Cerebellar nuclear complex (tissue), 1 donor: ENCODE measurements at regions not wholly inside any gene's neighbourhood (a gene's known extent, or its start where the extent isn't known, plus 50 kb on each side); places are given as distances from the start of the nearest gene placed in this dataset.

ENCODE experiments used
- DNase-seq, 2 experiments: peaks; one replicate each; lab custom pipeline; 2025; lab: John Stamatoyannopoulos, UW

- no peak for DNase-seq
These were observed 159.2 kb downstream of the ANKRD60 start for GRCh38 chr20:58069207-58069606.

- DNase-seq, result no peak
These were observed 162.7 kb downstream of the ANKRD60 start for GRCh38 chr20:58065508-58066361.

- DNase-seq, result no peak
These were observed 163.9 kb downstream of the ANKRD60 start for GRCh38 chr20:58064411-58065010.

- DNase-seq, result no peak
These were observed 169.3 kb downstream of the ANKRD60 start for GRCh38 chr20:58059260-58059544.

GRCh38 chr20:58058421-58059259 lies 169.8 kb downstream of the ANKRD60 start:
- no peak for DNase-seq

GRCh38 chr20:58056921-58057686 lies 171.3 kb downstream of the ANKRD60 start:
- no peak for DNase-seq

- no peak for DNase-seq
These were observed 172.3 kb downstream of the ANKRD60 start for GRCh38 chr20:58056021-58056591.

- no peak for DNase-seq
These were observed 173.6 kb downstream of the ANKRD60 start for GRCh38 chr20:58054780-58055373.

- no peak for DNase-seq
These were observed 174.2 kb downstream of the ANKRD60 start for GRCh38 chr20:58054082-58054779.

- no peak for DNase-seq
These were observed 174.9 kb downstream of the ANKRD60 start for GRCh38 chr20:58053391-58054055.

GRCh38 chr20:58051367-58051766 lies 177.1 kb downstream of the ANKRD60 start:
- DNase-seq, result no peak

GRCh38 chr20:58048096-58048702 lies 180.3 kb downstream of the ANKRD60 start:
- no peak for DNase-seq

GRCh38 chr20:58046311-58046710 lies 182.1 kb downstream of the ANKRD60 start:
- DNase-seq, result no peak

GRCh38 chr20:58045579-58045978 lies 182.9 kb downstream of the ANKRD60 start:
- no peak for DNase-seq

GRCh38 chr20:58044931-58045555 lies 183.4 kb downstream of the ANKRD60 start:
- no peak for DNase-seq

GRCh38 chr20:58044286-58044685 lies 184.2 kb downstream of the ANKRD60 start:
- no peak for DNase-seq

- no peak for DNase-seq
These were observed 185.0 kb downstream of the ANKRD60 start for GRCh38 chr20:58043236-58044140.

- no peak for DNase-seq
These were observed 185.9 kb downstream of the ANKRD60 start for GRCh38 chr20:58042591-58042990.
